GM10266 (cell line): ENCODE measurements at regions not wholly inside any gene's neighbourhood (a gene's known extent, or its start where the extent isn't known, plus 50 kb on each side); places are given as distances from the start of the nearest gene placed in this dataset.

Experiments
- DNase-seq: peaks from one replicate; pipeline ENCODE4 v3.0.0; 2012; ENCODE audit errors: extremely low spot score
- TF ChIP-seq, protein P1 (sequence below): IDR thresholded peaks from 2 replicates; pipeline ENCODE4 v1.5.1; 2012; ENCODE audit warnings: mild to moderate bottlenecking, low read depth; ENCODE audit not compliant: control insufficient read depth, insufficient read depth; ENCODE audit errors: missing control alignments

DNA sequence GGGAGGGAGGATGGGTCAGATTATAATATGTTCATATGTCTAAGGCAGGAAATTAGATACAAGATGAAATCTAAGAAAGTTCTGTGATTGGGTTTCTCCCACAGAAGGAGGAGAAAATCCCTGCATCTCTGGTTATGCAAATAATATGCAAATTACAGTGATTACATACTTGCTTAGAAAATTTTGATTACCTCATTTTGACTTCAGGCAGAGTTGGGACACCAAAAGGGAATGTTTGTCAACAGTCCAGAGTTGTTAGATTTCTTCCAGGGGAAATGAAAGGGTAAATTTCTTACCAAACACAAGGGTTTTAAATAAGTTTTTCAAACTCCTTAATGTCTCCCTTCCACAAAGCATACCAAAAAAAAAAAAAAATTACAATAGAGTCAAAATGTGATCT lies 101.4 kb upstream of the STEAP1B start:
- TF ChIP-seq, protein P1, sequence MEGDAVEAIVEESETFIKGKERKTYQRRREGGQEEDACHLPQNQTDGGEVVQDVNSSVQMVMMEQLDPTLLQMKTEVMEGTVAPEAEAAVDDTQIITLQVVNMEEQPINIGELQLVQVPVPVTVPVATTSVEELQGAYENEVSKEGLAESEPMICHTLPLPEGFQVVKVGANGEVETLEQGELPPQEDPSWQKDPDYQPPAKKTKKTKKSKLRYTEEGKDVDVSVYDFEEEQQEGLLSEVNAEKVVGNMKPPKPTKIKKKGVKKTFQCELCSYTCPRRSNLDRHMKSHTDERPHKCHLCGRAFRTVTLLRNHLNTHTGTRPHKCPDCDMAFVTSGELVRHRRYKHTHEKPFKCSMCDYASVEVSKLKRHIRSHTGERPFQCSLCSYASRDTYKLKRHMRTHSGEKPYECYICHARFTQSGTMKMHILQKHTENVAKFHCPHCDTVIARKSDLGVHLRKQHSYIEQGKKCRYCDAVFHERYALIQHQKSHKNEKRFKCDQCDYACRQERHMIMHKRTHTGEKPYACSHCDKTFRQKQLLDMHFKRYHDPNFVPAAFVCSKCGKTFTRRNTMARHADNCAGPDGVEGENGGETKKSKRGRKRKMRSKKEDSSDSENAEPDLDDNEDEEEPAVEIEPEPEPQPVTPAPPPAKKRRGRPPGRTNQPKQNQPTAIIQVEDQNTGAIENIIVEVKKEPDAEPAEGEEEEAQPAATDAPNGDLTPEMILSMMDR = no peak
- DNase-seq = no peak

DNA sequence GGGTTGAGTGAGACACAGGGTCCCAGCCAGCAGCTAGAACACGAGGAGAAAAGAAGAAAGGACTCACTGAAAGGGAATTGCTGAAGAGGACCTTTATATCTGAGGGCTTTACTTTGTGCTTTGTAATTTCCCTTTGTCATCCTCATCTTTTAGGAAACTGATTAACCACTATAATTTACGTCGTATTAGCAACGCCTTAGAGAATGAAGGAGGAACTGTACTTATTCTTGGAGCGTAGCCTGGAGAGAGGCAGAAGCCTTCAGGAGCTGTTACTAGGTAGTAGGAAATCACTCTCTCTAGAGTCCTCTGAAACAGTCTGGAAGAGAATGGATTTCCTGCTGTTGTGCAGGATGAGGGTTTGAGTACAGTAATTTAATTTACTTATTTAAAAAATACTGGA lies 101.0 kb upstream of the STEAP1B start:
- no peak for DNase-seq
- TF ChIP-seq, protein P1 = no peak

DNA sequence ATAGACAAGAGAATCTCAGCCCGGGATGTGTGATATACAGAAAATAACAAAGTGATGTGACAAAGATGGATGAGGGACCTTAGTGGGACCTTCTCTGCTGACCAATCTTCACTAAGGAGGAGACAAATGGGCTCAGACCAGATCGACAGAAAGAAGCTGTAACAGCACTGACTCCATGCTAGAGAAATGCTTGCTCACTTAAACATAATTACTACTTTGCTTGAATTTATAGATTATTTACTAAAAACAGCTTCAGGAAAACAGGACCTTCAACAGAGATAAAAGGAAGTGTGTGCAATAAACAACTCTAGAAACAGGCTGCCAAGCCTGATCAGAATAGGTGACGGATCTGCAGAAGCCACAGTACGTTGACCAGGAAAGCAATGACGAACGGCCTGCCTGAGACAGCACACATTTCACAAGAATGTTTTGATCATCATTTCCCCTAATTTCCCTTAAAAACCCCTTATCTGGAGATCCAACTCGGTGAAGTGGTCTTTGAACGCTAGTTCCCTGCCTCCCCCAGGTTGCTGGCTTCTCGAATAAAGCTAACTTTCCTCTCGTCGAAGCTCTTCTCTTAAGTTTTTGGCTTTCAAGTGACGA lies 98.4 kb upstream of the STEAP1B start:
- TF ChIP-seq, protein P1 = no peak
- DNase-seq = no peak

DNA sequence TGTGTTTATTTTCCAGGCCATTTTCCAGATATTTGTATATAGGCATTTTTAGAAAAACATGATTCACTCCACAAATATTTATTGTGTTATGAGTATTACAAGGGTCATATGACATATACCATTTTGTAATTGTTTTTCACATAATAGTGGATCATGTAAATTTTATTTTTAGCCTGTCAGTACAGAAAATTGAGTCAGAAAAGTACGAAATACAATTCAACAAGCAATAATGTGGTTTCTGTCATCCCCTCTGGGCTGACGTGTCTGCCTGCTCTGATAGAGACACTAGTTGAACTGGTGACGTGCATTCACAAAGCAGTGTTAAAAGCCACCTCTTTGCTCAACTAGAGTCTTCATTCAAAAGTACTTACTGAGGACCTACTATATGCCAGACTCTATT lies 97.9 kb upstream of the STEAP1B start:
- TF ChIP-seq, protein P1 = no peak
- no peak for DNase-seq

DNA sequence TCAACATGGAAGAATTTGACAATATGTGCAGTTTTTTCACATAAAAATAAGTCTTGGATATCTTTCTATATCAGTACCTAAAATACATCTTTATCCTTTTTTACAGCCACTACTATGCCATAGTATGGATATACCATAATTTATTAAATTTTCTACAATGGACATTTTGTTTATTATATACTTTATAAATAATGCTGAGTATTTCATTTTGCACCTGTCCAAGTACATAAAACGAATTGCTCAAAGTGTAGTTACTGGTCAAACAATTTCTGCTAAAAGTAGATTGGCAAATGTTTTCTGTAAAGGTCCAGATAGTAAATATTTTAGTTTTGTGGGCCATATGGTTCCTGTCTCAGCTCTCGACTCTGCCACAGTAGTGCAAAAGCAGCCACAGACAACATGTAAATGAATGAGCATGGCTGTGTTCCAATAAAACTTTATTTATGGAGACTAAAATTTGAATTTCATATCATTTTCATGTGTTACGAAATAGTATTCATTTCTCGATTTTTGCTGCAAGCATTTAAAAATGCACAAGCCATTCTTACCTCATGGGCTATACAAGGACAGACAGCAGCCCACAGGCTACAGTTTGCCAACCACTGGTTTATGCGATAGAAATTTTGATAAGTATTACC lies 96.9 kb upstream of the STEAP1B start:
- TF ChIP-seq, protein P1 = no peak
- no peak for DNase-seq

DNA sequence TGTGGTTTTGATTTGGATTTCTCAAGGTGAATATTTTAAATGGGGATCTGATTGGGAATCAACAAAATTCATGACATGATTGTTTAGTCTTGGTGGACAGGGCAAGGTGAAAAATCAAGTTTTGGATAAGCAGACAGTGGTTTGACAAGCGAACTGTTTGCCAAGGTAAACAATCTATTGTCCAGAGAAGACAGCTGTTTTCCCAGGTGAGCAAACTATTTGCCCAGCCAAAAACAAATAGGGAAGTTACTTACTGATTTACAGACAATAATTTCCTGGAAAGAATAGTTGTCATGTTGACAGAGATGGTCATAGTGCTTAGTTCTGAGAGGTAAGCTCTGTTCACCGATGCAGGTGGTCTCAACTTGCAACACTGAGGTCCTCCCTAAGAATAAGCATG lies 94.0 kb upstream of the STEAP1B start:
- DNase-seq = no peak
- TF ChIP-seq, protein P1 = no peak

DNA sequence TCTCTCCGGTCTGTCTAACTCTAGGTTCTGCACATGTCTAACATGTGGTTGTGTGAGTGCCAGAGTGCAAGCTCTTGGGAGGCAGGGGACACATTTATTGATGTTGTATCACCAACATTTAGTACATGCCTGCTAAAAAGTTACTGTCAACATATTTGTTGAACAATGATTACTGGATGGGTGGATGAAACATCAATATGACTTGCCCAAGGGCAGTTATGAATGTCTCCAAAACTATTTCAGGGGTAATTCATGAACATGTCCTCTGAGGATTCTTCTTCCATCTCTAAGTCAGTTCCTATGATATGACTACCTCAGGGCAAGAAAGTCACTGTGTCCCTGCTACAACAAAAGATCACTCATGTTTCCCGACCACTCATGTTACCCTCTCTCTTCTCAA lies 91.3 kb upstream of the STEAP1B start:
- no peak for DNase-seq
- TF ChIP-seq, protein P1 = no peak
